Large intestine (tissue), 3 donors: ENCODE measurements at regions not wholly inside any gene's neighbourhood (a gene's known extent, or its start where the extent isn't known, plus 50 kb on each side); places are given as distances from the start of the nearest gene placed in this dataset.
A peak's percentile ranks its signal among the peaks of the same experiment; 100 is the strongest.
"Not testable (repeated sequence)": the region's sequence is repeated elsewhere in the genome, so short reads cannot be mapped to it uniquely, and the experiment has no call there.

ENCODE experiments used
- DNase-seq, 2 donors: peaks; one replicate each; pipeline versions ENCODE4 v3.0.0 to v3.0.0-alpha.2; 2013
- H3K27ac ChIP-seq: one replicate; pipeline ENCODE4 v1.5.1; 2013; ENCODE audit warnings: low read length
- H3K27me3 ChIP-seq: 2 replicates; pipeline ENCODE4 v1.6.1; 2013; ENCODE audit warnings: low read length; ENCODE audit not compliant: control insufficient read depth, insufficient read depth
- H3K36me3 ChIP-seq: 2 replicates; pipeline ENCODE4 v1.6.1; 2013; ENCODE audit warnings: low read length; ENCODE audit not compliant: control insufficient read depth, insufficient read depth
- H3K4me1 ChIP-seq: one replicate; pipeline ENCODE4 v1.6.1; 2013; ENCODE audit warnings: low read length; ENCODE audit not compliant: control insufficient read depth, insufficient read depth
- H3K4me3 ChIP-seq: one replicate; pipeline ENCODE4 v1.5.1; 2013; ENCODE audit warnings: low read length
- H3K9me3 ChIP-seq: one replicate; pipeline ENCODE4 v1.6.1; 2013; ENCODE audit warnings: mild to moderate bottlenecking, low read depth, low read length, moderate library complexity; ENCODE audit not compliant: control insufficient read depth
- WGBS: methylation state at CpG from one replicate; pipeline ENCODE4 v1.1.5; 2013; ENCODE audit warnings: low lambda C conversion rate; ENCODE audit not compliant: insufficient coverage; 5-methylcytosine and 5-hydroxymethylcytosine counted together

GRCh38 chr2:242088044-242088443 is 218.5 kb downstream of the RTP5 start:
- no CpG with 5 or more reads among the region's 37 CpGs for WGBS
- not testable (repeated sequence) for H3K36me3 ChIP-seq, H3K27ac ChIP-seq, H3K4me1 ChIP-seq, H3K9me3 ChIP-seq, H3K27me3 ChIP-seq
- peak overlapping the region; percentile 47 for H3K4me3 ChIP-seq
- peak in 1 of 2 donors; percentile 31 for DNase-seq

GRCh38 chr2:242088471-242089212 is 219.1 kb downstream of the RTP5 start:
- no peaks in the 10 kb centered on the region for H3K36me3 ChIP-seq
- H3K9me3 ChIP-seq: no peaks in the 10 kb centered on the region
- WGBS: no CpG with 5 or more reads among the region's 103 CpGs
- peak overlapping the region; percentile 74 for H3K4me3 ChIP-seq
- H3K27ac ChIP-seq: no peak overlapping the region
- peak; percentile 92 to 93 for DNase-seq
- no peaks in the 10 kb centered on the region for H3K4me1 ChIP-seq
- H3K27me3 ChIP-seq: no peaks in the 10 kb centered on the region

- H3K4me1 ChIP-seq, H3K27me3 ChIP-seq, H3K27ac ChIP-seq, H3K36me3 ChIP-seq, DNase-seq, H3K9me3 ChIP-seq: not testable (repeated sequence)
- H3K4me3 ChIP-seq: peak overlapping the region; percentile 74
- no CpG with 5 or more reads among the region's 20 CpGs for WGBS
Measured at GRCh38 chr2:242089213-242089549, 219.7 kb downstream of the RTP5 start.

GRCh38 chr2:242097278-242097677 is 227.7 kb downstream of the RTP5 start:
- H3K4me1 ChIP-seq, DNase-seq, H3K27me3 ChIP-seq, H3K9me3 ChIP-seq, H3K27ac ChIP-seq, H3K36me3 ChIP-seq, H3K4me3 ChIP-seq: not testable (repeated sequence)
- WGBS: 100% methylated on average over 1 of the region's 1 CpG

- Histone ChIP-seq H3K36me3 (peaks cover 3% of the 10 kb centered on the region), H3K4me1 (no peaks in the 10 kb centered on the region), H3K4me3 (no peak overlapping the region), H3K27me3 (no peaks in the 10 kb centered on the region), H3K9me3 (no peaks in the 10 kb centered on the region), H3K27ac (no peak overlapping the region)
- DNase-seq: no peak
- WGBS: no CpG with 5 or more reads among the region's 1 CpG
Measured at GRCh38 chr2:242098034-242098433, 228.5 kb downstream of the RTP5 start.

- DNase-seq: no peak
- Histone ChIP-seq H3K9me3 (no peaks in the 10 kb centered on the region), H3K27ac (no peak overlapping the region)
Measured at GRCh38 chr2:242098445-242099128, 229.1 kb downstream of the RTP5 start.

GRCh38 chr2:242103093-242103492 is 233.6 kb downstream of the RTP5 start:
- WGBS: no CpG with 5 or more reads among the region's 2 CpGs
- not testable (repeated sequence) for H3K27ac ChIP-seq, H3K27me3 ChIP-seq, H3K36me3 ChIP-seq, H3K4me3 ChIP-seq, H3K4me1 ChIP-seq, H3K9me3 ChIP-seq, DNase-seq

More at GRCh38 chr2:242098445-242099128, 229.1 kb downstream of the RTP5 start:
- Histone ChIP-seq H3K4me1 (no peaks in the 10 kb centered on the region), H3K27me3 (no peaks in the 10 kb centered on the region), H3K36me3 (peaks cover 3% of the 10 kb centered on the region), H3K4me3 (no peak overlapping the region)
- WGBS: 76% methylated on average over 4 of the region's 7 CpGs

GRCh38 chr2:242104202-242104956 is 234.8 kb downstream of the RTP5 start:
- H3K27ac ChIP-seq, DNase-seq, H3K27me3 ChIP-seq, H3K36me3 ChIP-seq, H3K4me1 ChIP-seq, H3K9me3 ChIP-seq, H3K4me3 ChIP-seq: not testable (repeated sequence)
- no CpG with 5 or more reads among the region's 7 CpGs for WGBS

GRCh38 chr2:242107065-242107464 is 237.5 kb downstream of the RTP5 start:
- not testable (repeated sequence) for H3K36me3 ChIP-seq, DNase-seq, H3K9me3 ChIP-seq, H3K27ac ChIP-seq, H3K27me3 ChIP-seq, H3K4me3 ChIP-seq, H3K4me1 ChIP-seq
- WGBS: 100% methylated on average over 3 of the region's 5 CpGs

GRCh38 chr2:242108797-242109500 is 239.4 kb downstream of the RTP5 start:
- not testable (repeated sequence) for DNase-seq, H3K4me3 ChIP-seq, H3K9me3 ChIP-seq, H3K4me1 ChIP-seq, H3K27ac ChIP-seq, H3K27me3 ChIP-seq, H3K36me3 ChIP-seq
- no CpG with 5 or more reads among the region's 2 CpGs for WGBS
